ENCODE measurements at regions not wholly inside any gene's neighbourhood (a gene's known extent, or its start where the extent isn't known, plus 50 kb on each side); places are given as distances from the start of the nearest gene placed in this dataset.

- in situ Hi-C loops (cut with MboI; ENCODE audit: low pct_unique_long_range_greater_than_20kb, low sequenced_read_pairs, unreplicated experiment) = no loop called here
- no peak for DNase-seq (ENCODE audit: low spot score)
- TF ChIP-seq CTCF (IDR thresholded peaks at IDR 0.05; ENCODE audit: extremely low read depth, insufficient read depth, missing control alignments) = no peak
Measured at GRCh38 chr1:56068908-56069307, 510.5 kb downstream of the PLPP3 start.

- in situ Hi-C loops (cut with MboI; ENCODE audit: low pct_unique_long_range_greater_than_20kb, low sequenced_read_pairs, unreplicated experiment) = no loop called here
- no peak for DNase-seq (ENCODE audit: low spot score)
- no peak for TF ChIP-seq CTCF (IDR thresholded peaks at IDR 0.05; ENCODE audit: extremely low read depth, insufficient read depth, missing control alignments)
Measured at GRCh38 chr1:56068210-56068609, 511.2 kb downstream of the PLPP3 start.

- in situ Hi-C loops (cut with MboI; ENCODE audit: low pct_unique_long_range_greater_than_20kb, low sequenced_read_pairs, unreplicated experiment) = no loop called here
- no peak for TF ChIP-seq CTCF (IDR thresholded peaks at IDR 0.05; ENCODE audit: extremely low read depth, insufficient read depth, missing control alignments)
- DNase-seq (ENCODE audit: low spot score) = no peak
Measured at GRCh38 chr1:56065729-56066128, 513.6 kb downstream of the PLPP3 start.

GRCh38 chr1:56064705-56065104, 514.7 kb downstream of the PLPP3 start:
- in situ Hi-C loops (cut with MboI; ENCODE audit: low pct_unique_long_range_greater_than_20kb, low sequenced_read_pairs, unreplicated experiment) = no loop called here
- DNase-seq (ENCODE audit: low spot score) = no peak
- no peak for TF ChIP-seq CTCF (IDR thresholded peaks at IDR 0.05; ENCODE audit: extremely low read depth, insufficient read depth, missing control alignments)

- no peak for TF ChIP-seq CTCF (IDR thresholded peaks at IDR 0.05; ENCODE audit: extremely low read depth, insufficient read depth, missing control alignments)
- in situ Hi-C loops (cut with MboI; ENCODE audit: low pct_unique_long_range_greater_than_20kb, low sequenced_read_pairs, unreplicated experiment) = no loop called here
- no peak for DNase-seq (ENCODE audit: low spot score)
Measured at GRCh38 chr1:56063461-56063860, 515.9 kb downstream of the PLPP3 start.

GRCh38 chr1:56062625-56063024, 516.7 kb downstream of the PLPP3 start:
- TF ChIP-seq CTCF (IDR thresholded peaks at IDR 0.05; ENCODE audit: extremely low read depth, insufficient read depth, missing control alignments) = no peak
- in situ Hi-C loops (cut with MboI; ENCODE audit: low pct_unique_long_range_greater_than_20kb, low sequenced_read_pairs, unreplicated experiment) = no loop called here

GRCh38 chr1:56061824-56062223, 517.5 kb downstream of the PLPP3 start:
- no peak for TF ChIP-seq CTCF (IDR thresholded peaks at IDR 0.05; ENCODE audit: extremely low read depth, insufficient read depth, missing control alignments)
- in situ Hi-C loops (cut with MboI; ENCODE audit: low pct_unique_long_range_greater_than_20kb, low sequenced_read_pairs, unreplicated experiment) = no loop called here
- no peak for DNase-seq (ENCODE audit: low spot score)

More at GRCh38 chr1:56062625-56063024, 516.7 kb downstream of the PLPP3 start:
- DNase-seq (ENCODE audit: low spot score) = no peak
